GM21515 (cell line): ENCODE measurements at regions not wholly inside any gene's neighbourhood (a gene's known extent, or its start where the extent isn't known, plus 50 kb on each side); places are given as distances from the start of the nearest gene placed in this dataset.

Source experiments
- ATAC-seq: cut with Tn5 transposase; IDR thresholded peaks from one replicate; pipeline ENCODE4 v1.9.1; 2021; ENCODE audit not compliant: unreplicated experiment

DNA sequence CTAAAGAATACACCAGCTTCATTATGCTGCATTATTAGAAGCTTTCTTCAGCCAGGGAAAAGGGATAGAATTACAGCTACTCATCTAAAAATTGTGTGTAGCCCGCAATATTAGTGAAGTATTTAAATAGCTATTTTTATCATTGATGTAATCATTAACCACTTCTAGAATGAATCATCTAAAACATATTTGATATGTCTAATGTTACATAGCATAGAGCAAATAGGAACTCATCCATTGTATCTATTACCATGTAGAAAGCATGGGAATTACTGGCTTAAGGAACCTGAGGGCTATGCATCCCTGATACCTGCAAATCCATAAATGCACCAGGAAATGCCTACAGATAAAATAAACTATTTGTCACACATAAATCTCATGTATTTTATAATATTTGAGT, 54.5 kb upstream of the VGLL3 start:
- no peak for ATAC-seq

- ATAC-seq = no peak
These were observed 53.9 kb upstream of the VGLL3 start for GRCh38 chr3:87044846-87045245.

DNA sequence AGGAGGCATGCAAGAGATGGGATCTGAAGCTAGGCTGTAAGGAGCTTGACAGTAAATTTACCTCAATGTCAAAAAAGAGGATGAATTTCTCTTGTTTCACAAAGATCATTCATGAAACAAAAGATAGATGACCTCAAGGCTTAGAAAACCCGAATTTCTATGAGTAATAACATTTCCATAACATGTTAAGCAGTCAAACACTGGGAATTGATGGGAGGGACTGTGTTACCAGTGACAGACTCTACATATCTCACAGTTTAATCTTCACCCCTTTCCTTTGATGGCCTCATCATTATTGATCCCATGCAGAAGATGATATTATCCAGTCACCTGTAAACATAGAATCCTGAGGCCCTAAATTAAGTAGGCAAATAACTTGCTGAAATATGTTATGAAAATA, 53.5 kb upstream of the VGLL3 start:
- no peak for ATAC-seq

DNA sequence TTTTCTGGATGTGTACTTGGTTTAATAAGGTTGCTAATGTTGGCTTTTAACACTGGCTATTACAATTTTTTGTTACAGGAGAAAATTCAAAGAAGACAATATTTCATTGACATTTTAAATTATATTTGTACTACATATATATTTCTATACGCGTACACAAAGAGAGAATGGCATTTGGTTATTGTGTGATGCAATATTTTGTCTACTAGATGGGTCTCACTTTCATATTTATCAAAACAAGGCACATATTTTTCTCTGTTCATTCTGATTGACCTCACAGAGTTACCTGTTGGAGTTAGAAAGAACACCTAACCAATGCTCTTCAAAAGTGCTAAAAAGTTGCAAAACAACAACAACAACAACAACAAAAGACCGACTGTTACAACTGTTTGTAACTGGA, 50.2 kb upstream of the VGLL3 start:
- no peak for ATAC-seq
